ENCODE measurements at regions not wholly inside any gene's neighbourhood (a gene's known extent, or its start where the extent isn't known, plus 50 kb on each side); places are given as distances from the start of the nearest gene placed in this dataset.

DNA sequence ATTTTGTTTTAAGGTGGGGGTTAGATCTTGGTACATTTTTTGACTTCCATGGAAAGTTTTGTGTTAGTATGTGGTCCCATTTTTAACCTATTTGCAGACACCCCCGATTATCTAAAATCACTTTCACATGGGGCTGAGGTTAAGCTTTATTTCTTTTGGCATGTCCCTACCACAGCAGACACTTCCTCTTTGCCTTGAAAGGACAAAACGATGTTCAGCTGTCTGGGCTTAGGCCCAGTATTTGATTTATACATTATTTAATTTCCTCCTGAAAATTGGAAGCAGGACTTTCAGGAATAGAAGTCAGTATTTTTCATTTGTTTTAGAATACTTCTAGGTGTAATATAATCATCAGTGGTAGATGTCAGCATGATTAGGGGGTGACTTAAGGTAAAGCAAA, 112.4 kb upstream of the SPRY1 start:
- Mint-ChIP-seq H3K9me3 (ENCODE audit: unreplicated experiment) (no peaks in the 10 kb centered on the region), H3K27ac (ENCODE audit: unreplicated experiment) (no peak overlapping the region), H3K36me3 (ENCODE audit: low read depth, unreplicated experiment) (no peaks in the 10 kb centered on the region), H3K4me3 (ENCODE audit: unreplicated experiment) (no peak overlapping the region), H3K4me1 (ENCODE audit: unreplicated experiment) (peaks cover 9% of the 10 kb centered on the region), H3K27me3 (ENCODE audit: unreplicated experiment) (no peaks in the 10 kb centered on the region)
- no peak for DNase-seq (ENCODE audit: low spot score)
- TF ChIP-seq, protein P1, sequence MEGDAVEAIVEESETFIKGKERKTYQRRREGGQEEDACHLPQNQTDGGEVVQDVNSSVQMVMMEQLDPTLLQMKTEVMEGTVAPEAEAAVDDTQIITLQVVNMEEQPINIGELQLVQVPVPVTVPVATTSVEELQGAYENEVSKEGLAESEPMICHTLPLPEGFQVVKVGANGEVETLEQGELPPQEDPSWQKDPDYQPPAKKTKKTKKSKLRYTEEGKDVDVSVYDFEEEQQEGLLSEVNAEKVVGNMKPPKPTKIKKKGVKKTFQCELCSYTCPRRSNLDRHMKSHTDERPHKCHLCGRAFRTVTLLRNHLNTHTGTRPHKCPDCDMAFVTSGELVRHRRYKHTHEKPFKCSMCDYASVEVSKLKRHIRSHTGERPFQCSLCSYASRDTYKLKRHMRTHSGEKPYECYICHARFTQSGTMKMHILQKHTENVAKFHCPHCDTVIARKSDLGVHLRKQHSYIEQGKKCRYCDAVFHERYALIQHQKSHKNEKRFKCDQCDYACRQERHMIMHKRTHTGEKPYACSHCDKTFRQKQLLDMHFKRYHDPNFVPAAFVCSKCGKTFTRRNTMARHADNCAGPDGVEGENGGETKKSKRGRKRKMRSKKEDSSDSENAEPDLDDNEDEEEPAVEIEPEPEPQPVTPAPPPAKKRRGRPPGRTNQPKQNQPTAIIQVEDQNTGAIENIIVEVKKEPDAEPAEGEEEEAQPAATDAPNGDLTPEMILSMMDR (IDR thresholded peaks at IDR 0.05; ENCODE audit: unreplicated experiment), result no peak

GRCh38 chr4:123286903-123287466, 109.6 kb upstream of the SPRY1 start:
- Mint-ChIP-seq H3K36me3 (ENCODE audit: low read depth, unreplicated experiment) (peaks cover 10% of the 10 kb centered on the region), H3K4me3 (ENCODE audit: unreplicated experiment) (no peak overlapping the region), H3K27me3 (ENCODE audit: unreplicated experiment) (no peaks in the 10 kb centered on the region), H3K27ac (ENCODE audit: unreplicated experiment) (no peak overlapping the region), H3K9me3 (ENCODE audit: unreplicated experiment) (no peaks in the 10 kb centered on the region), H3K4me1 (ENCODE audit: unreplicated experiment) (peaks cover 9% of the 10 kb centered on the region)
- TF ChIP-seq, protein P1 (IDR thresholded peaks at IDR 0.05; ENCODE audit: unreplicated experiment), result no peak
- DNase-seq (ENCODE audit: low spot score), result no peak

DNA sequence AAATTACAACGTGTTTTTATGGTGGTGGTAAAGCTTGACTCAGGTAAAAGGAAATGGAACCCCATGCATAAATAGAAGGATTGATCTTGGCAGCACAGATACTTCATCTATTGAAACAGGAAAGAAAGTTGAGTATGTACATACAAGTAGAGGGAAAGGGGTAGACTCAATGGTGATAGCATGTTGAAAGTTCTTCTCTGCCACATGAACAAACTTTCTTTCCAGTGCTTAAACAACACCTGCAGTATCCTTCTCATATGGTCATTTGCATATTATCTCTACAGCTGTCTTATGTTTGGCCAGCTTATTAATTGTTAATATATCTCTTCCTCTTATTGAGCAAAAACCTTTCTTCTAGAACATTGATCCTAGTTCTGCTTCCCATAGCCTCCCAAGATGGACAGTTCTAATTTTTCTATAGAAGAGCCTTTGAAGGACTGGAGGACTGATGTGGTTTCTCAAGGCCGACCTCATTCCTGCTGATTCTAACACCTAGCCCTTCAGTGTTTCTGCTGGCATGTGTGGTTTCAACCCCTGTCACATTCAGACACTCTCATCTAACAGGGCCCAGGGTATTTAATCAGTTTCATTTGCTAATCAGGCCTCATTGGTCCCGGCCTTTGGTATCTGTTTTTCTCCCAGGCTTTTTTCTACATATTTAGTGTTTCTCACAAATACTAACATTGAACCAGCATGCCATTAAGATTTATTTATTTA, 108.1 kb upstream of the SPRY1 start:
- H3K27ac Mint-ChIP-seq (ENCODE audit: unreplicated experiment), result no peak overlapping the region
- no peak overlapping the region for H3K4me3 Mint-ChIP-seq (ENCODE audit: unreplicated experiment)
- H3K9me3 Mint-ChIP-seq (ENCODE audit: unreplicated experiment), result no peaks in the 10 kb centered on the region

GRCh38 chr4:123291329-123291728, 105.3 kb upstream of the SPRY1 start:
- Mint-ChIP-seq H3K9me3 (ENCODE audit: unreplicated experiment) (no peaks in the 10 kb centered on the region), H3K4me1 (ENCODE audit: unreplicated experiment) (no peaks in the 10 kb centered on the region), H3K36me3 (ENCODE audit: low read depth, unreplicated experiment) (peaks cover 14% of the 10 kb centered on the region), H3K27ac (ENCODE audit: unreplicated experiment) (no peak overlapping the region), H3K27me3 (ENCODE audit: unreplicated experiment) (no peaks in the 10 kb centered on the region), H3K4me3 (ENCODE audit: unreplicated experiment) (no peak overlapping the region)
- DNase-seq (ENCODE audit: low spot score), result no peak
- TF ChIP-seq, protein P1 (IDR thresholded peaks at IDR 0.05; ENCODE audit: unreplicated experiment), result no peak

More for the DNA sequence above, 108.1 kb upstream of the SPRY1 start:
- peaks cover 9% of the 10 kb centered on the region for H3K4me1 Mint-ChIP-seq (ENCODE audit: unreplicated experiment)
- TF ChIP-seq, protein P1 (IDR thresholded peaks at IDR 0.05; ENCODE audit: unreplicated experiment), result no peak
- peaks cover 14% of the 10 kb centered on the region for H3K36me3 Mint-ChIP-seq (ENCODE audit: low read depth, unreplicated experiment)
- H3K27me3 Mint-ChIP-seq (ENCODE audit: unreplicated experiment), result no peaks in the 10 kb centered on the region
- no peak for DNase-seq (ENCODE audit: low spot score)

DNA sequence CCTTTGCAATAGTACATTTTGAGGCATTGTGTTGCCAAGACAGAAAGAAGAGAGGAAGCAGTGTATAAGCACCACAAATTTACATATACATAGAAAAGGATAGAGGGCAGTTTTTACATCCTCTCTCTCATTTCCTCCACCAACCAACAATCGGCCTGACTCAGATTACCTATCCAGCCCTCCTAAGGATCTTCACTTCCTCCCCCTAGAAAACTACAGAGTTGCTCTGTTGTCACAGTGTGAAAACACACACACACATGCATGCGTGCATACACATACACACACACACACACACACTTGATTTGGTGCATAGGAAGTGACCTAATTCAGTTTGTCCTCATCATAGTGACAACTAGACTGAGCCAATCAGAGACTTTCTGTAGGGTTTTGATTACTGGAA, 98.8 kb upstream of the SPRY1 start:
- H3K27me3 Mint-ChIP-seq (ENCODE audit: unreplicated experiment), result peaks cover 4% of the 10 kb centered on the region
- DNase-seq (ENCODE audit: low spot score), result no peak
- H3K27ac Mint-ChIP-seq (ENCODE audit: unreplicated experiment), result no peak overlapping the region
- H3K4me3 Mint-ChIP-seq (ENCODE audit: unreplicated experiment), result no peak overlapping the region
- TF ChIP-seq, protein P1 (IDR thresholded peaks at IDR 0.05; ENCODE audit: unreplicated experiment), result no peak
- H3K9me3 Mint-ChIP-seq (ENCODE audit: unreplicated experiment), result no peaks in the 10 kb centered on the region
- H3K4me1 Mint-ChIP-seq (ENCODE audit: unreplicated experiment), result peaks cover 15% of the 10 kb centered on the region
- H3K36me3 Mint-ChIP-seq (ENCODE audit: low read depth, unreplicated experiment), result no peaks in the 10 kb centered on the region

Data from endothelial cell (in vitro differentiated cells).